Panc1 (cell line): ENCODE measurements at regions not wholly inside any gene's neighbourhood (a gene's known extent, or its start where the extent isn't known, plus 50 kb on each side); places are given as distances from the start of the nearest gene placed in this dataset.
"Not testable (repeated sequence)": the region's sequence is repeated elsewhere in the genome, so short reads cannot be mapped to it uniquely, and the experiment has no call there.

ENCODE experiments used
- ATAC-seq: fragments of 200-7000 bp; cut with Tn5 transposase; 2 replicates; pipeline ENCODE4 v1.9.1; 2020; ENCODE audit warnings: mild to moderate bottlenecking, moderate library complexity
- BruUV-seq: library from RNA; stranded (reverse); fragments of 400-500 nt; replicated peaks from 2 replicates; lab custom pipeline; 2021; lab: Mats Ljungman, UMichigan
- CTCF ChIA-PET: fragments of 300-600 bp; sonication (Branson Sonifier 250); formaldehyde crosslinking; loops from one replicate; lab custom pipeline; 2022; ENCODE audit warnings: antibody characterized with exemption; lab: Charles Lee
- POLR2A ChIA-PET: fragments of 300-600 bp; sonication (Branson Sonifier 250); formaldehyde crosslinking; loops from one replicate; lab custom pipeline; 2022; ENCODE audit warnings: antibody characterized with exemption; lab: Charles Lee
- DNase-seq: peaks from one replicate; pipeline ENCODE4 v3.0.0-alpha.2; 2010; ENCODE audit warnings: low read depth, low spot score
- H3K27ac ChIP-seq: 2 replicates; pipeline ENCODE4 v1.5.1; 2011; ENCODE audit warnings: mild to moderate bottlenecking, low read length, inconsistent platforms
- H3K27me3 ChIP-seq: fragments of 200-500 bp; sonication (Bioruptor generic); 2 replicates; pipeline ENCODE4 v1.6.0; 2014; ENCODE audit warnings: low read length, inconsistent platforms; ENCODE audit not compliant: control insufficient read depth, insufficient read depth
- H3K36me3 ChIP-seq: fragments of 200-500 bp; sonication (Bioruptor generic); 2 replicates; pipeline ENCODE4 v1.5.1; 2014; ENCODE audit warnings: inconsistent platforms, mild to moderate bottlenecking, low read length, moderate library complexity; ENCODE audit not compliant: control insufficient read depth, insufficient read depth
- H3K4me1 ChIP-seq: 2 replicates; pipeline ENCODE4 v1.5.1; 2011; ENCODE audit warnings: inconsistent platforms, mild to moderate bottlenecking, low read length, moderate library complexity; ENCODE audit not compliant: control insufficient read depth, insufficient read depth
- H3K4me3 ChIP-seq, 2 experiments: 2 replicates each; pipeline ENCODE4 v1.5.1; 2011 to 2012; ENCODE audit warnings: low read depth in 2 of 2, low read length in 2 of 2, mild to moderate bottlenecking in 2 of 2, inconsistent platforms in 1 of 2, moderate library complexity in 1 of 2
- H3K9me3 ChIP-seq: fragments of 200-500 bp; sonication (Bioruptor generic); 2 replicates; pipeline ENCODE4 v1.5.1; 2014; ENCODE audit warnings: low read depth, mild to moderate bottlenecking, inconsistent platforms, low read length, moderate library complexity; ENCODE audit not compliant: control insufficient read depth, insufficient read depth
- CTCF ChIP-seq: fragments of 450-650 bp; IDR thresholded peaks from 2 replicates; pipeline ENCODE4 v1.5.1; 2017; ENCODE audit warnings: mild to moderate bottlenecking
- in situ Hi-C: cut with HindIII; loops from 2 replicates; pipeline ENCODE4 v1.10.0; 2016; ENCODE audit warnings: low sequenced_read_pairs, low pct_unique_long_range_greater_than_20kb
- intact Hi-C: fragments of 100-400 bp; cut with micrococcal nuclease; formaldehyde crosslinking; loops from one replicate; pipeline ENCODE4 v1.10.0; 2022; ENCODE audit not compliant: unreplicated experiment

GRCh38 chr7:56828078-56828860 is 304.0 kb downstream of the ZNF479 start:
- H3K27ac ChIP-seq, H3K4me1 ChIP-seq, H3K4me3 ChIP-seq, intact Hi-C loops, BruUV-seq, in situ Hi-C loops, CTCF ChIA-PET, ATAC-seq, DNase-seq, POLR2A ChIA-PET, H3K9me3 ChIP-seq, H3K27me3 ChIP-seq, H3K36me3 ChIP-seq: not testable (repeated sequence)

- H3K4me3 ChIP-seq, BruUV-seq, CTCF ChIA-PET, in situ Hi-C loops, H3K4me1 ChIP-seq, H3K36me3 ChIP-seq, H3K9me3 ChIP-seq, POLR2A ChIA-PET, intact Hi-C loops, ATAC-seq, H3K27ac ChIP-seq, H3K27me3 ChIP-seq, DNase-seq: not testable (repeated sequence)
Observed at GRCh38 chr7:56827539-56827938, 304.7 kb downstream of the ZNF479 start.

GRCh38 chr7:56826556-56826955 is 305.7 kb downstream of the ZNF479 start:
- POLR2A ChIA-PET, intact Hi-C loops, H3K36me3 ChIP-seq, H3K4me3 ChIP-seq, DNase-seq, H3K27ac ChIP-seq, CTCF ChIA-PET, H3K4me1 ChIP-seq, in situ Hi-C loops, H3K9me3 ChIP-seq, H3K27me3 ChIP-seq, ATAC-seq, BruUV-seq: not testable (repeated sequence)

- H3K9me3 ChIP-seq, CTCF ChIA-PET, H3K27me3 ChIP-seq, BruUV-seq, intact Hi-C loops, H3K36me3 ChIP-seq, ATAC-seq, H3K4me3 ChIP-seq, POLR2A ChIA-PET, DNase-seq, in situ Hi-C loops, H3K4me1 ChIP-seq, H3K27ac ChIP-seq: not testable (repeated sequence)
- 0 out of 2 replicates have a peak, but pooled peaks have one; percentile 14 for TF ChIP-seq CTCF
Observed at GRCh38 chr7:56825756-56826540, 306.3 kb downstream of the ZNF479 start.

GRCh38 chr7:56825121-56825520 is 307.1 kb downstream of the ZNF479 start:
- BruUV-seq, H3K36me3 ChIP-seq, H3K27ac ChIP-seq, CTCF ChIA-PET, H3K4me1 ChIP-seq, H3K27me3 ChIP-seq, POLR2A ChIA-PET, intact Hi-C loops, H3K4me3 ChIP-seq, ATAC-seq, DNase-seq, H3K9me3 ChIP-seq, in situ Hi-C loops: not testable (repeated sequence)

- ATAC-seq, CTCF ChIA-PET, DNase-seq, POLR2A ChIA-PET, in situ Hi-C loops, BruUV-seq, H3K4me1 ChIP-seq, H3K27me3 ChIP-seq, H3K4me3 ChIP-seq, H3K27ac ChIP-seq, H3K9me3 ChIP-seq, intact Hi-C loops, H3K36me3 ChIP-seq: not testable (repeated sequence)
Observed at GRCh38 chr7:56823872-56824635, 308.2 kb downstream of the ZNF479 start.
